HG02938 (cell line): ENCODE measurements at regions not wholly inside any gene's neighbourhood (a gene's known extent, or its start where the extent isn't known, plus 50 kb on each side); places are given as distances from the start of the nearest gene placed in this dataset.

Experiments
- ATAC-seq: cut with Tn5 transposase; IDR thresholded peaks from one replicate; pipeline ENCODE4 v1.9.1; 2021; ENCODE audit warnings: mild to moderate bottlenecking, moderate library complexity; ENCODE audit not compliant: unreplicated experiment

DNA sequence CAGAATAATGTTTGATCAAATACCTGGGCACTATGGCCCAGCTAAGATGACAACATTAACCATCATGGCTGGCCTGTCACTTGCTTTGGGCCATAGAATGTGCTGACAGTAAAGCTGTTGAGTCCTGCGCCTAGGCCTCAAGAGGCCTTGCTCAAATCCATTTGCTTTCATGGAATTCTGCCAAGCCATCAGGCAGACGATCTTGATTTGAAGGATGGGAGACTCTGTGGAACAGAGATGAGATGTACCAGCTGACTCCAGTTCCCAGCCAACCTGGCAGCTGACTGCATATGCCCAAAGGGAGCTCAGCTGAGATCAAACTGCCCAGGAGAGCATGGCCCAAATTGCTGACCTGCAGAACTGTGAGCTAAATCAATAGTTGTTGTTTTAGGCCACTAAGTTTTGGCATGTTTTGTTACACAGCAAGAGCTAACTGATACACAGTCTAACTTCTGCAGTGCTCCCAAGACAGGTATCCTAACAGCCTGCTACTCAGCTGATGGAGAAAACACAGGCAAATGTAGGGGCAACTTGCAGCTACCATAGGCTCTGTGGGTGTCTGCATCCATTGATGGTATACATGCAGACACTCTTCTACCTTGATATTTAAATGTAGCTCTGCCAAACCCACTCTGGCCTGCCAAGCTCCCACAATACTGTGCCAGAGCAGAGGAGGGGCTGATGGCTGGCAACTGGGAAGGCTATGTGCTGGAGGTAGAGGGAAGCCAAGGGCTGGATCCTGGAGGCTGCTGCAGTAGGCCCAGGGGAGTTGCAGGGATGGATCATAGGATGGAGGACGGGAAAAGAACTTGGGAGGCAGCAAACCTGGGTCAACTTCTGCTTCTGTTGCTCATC lies 55.2 kb upstream of the RNF24 start:
- ATAC-seq = no peak

DNA sequence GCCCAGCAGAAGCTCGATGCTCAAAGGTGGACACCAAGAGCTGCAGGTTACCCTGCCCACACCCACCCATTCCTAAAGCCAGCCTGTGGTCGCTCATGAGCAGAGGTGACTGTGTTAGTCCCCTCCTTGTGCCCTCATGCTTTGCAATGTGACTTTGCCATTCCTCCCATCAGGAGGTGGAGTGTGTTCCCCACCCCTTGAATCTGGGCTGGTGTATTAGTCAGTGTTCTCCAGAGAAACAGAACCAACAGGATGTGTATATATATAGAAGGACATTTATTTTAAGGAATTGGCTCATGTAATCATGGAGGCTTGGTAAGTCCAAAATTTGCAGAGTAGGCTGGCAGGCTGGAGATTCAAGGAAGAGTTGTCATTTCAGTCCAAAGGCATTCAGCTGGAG lies 54.4 kb upstream of the RNF24 start:
- no peak for ATAC-seq

DNA sequence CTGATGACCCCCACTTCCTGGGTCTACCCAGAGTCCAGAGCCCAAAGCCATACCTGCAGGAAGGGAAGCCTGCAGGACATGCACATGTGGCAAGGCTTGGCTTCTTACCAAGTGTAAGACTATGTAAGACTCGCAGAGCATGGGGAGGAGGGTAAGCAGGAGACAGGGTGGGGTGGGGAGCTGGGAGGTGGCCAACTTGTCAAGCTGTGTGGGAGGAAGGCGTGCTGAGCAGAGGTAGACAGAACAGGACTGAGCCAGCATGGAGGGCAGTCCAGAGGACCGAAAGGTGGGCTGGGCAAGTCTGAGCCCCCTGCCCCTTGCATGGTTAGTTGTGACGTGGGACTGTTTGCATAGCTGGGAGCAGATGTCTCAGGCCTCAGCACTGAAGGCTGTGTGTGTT lies 53.4 kb upstream of the RNF24 start:
- no peak for ATAC-seq

DNA sequence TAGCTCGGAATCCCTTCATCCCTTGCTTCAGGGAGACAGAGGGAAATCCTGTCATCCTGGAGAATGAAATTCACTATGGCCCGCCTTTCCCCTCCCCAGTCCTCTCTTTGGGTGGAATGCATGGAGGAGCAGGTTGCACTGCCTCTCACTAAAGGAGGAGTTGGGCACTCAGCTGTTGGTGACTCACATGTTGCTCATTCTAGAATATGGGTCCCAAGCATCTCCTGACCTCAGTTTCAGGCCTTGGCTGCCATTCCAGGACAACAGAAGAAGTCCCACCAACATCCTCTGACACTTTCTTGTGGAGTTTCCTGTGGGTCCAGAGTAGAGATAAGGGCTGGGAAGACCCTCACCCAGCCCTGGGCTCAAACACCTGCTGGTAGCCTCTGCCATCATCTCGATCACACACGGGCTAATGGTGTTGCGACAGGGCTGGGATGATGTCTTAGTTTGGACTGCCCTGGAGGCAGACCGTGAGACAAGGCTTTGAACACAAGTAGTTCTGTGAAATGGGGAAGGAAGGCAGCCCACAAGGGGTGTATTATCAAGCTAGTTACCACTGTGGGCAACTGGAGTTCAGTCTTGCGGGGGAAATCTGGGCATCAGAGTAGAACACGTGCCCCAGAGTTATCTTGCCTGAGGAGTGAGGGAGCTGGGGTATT lies 52.4 kb upstream of the RNF24 start:
- no peak for ATAC-seq

DNA sequence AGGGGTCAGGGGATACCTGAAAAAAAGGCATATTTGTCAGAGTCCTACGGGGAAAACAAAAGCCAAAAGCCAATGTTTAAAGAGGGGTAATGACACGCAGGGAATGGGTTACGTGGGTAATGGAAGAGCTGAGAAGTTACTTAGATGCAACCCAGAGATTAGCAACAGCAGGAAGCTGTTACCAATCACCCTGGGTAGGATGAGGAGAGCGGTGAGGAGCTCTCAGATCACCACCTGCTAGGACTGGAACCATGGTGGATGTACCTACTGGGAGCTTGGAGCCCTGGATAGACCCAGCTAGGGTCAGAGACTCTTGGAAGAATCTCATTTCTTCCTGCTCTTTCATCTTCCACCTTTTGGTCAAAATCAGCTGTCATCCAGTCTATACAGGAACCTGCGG lies 51.2 kb upstream of the RNF24 start:
- ATAC-seq = no peak

DNA sequence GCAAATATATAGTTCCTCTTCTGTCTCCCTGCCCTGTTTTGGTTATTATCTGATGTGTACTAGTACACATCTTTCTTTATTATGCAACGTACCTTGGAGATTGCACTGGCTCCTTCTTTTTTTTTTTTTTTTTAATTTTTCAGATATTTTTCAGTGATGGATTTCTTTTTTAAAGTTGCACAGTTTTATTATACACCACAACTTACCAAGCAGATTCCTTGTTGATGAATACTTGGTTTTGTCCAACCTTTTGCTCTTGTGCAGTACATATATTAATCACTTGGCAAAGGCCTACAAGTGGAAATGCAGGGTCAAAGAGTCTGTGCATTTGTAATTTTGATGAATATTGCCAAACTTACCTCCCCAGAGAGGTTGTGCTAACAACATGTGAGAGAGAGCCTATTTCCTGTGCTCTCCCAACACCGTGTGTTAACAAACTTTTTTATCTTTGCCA lies 50.1 kb upstream of the RNF24 start:
- no peak for ATAC-seq
